GM18868 (cell line): ENCODE measurements at regions not wholly inside any gene's neighbourhood (a gene's known extent, or its start where the extent isn't known, plus 50 kb on each side); places are given as distances from the start of the nearest gene placed in this dataset.
"Not testable (repeated sequence)": the region's sequence is repeated elsewhere in the genome, so short reads cannot be mapped to it uniquely, and the experiment has no call there.

Experiments used
- ATAC-seq: cut with Tn5 transposase; IDR thresholded peaks from one replicate; pipeline ENCODE4 v1.9.1; 2021; ENCODE audit warnings: mild to moderate bottlenecking, moderate library complexity; ENCODE audit not compliant: unreplicated experiment

GRCh38 chr19:32063601-32064000, 281.8 kb upstream of the ZNF507 start:
- no peak for ATAC-seq

DNA sequence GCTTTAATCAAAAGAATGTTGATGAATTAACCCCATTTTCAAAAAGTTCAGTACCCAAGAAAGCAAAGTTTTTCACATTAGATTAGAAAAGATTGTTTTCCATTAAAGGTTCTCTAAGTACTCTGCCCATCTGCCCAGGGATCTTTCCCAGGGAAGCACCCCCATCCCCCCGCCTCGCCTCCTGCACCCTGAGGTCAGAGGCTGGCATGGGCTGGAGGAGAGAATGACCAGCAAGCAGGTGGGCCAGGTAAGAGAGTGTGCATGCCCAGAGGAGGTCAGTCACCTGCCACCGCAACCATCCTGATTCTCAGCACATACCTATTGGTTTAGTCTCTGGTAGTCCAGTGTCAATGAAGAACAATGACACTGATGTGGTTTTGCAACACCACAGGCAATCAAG, 279.4 kb upstream of the ZNF507 start:
- ATAC-seq = no peak

DNA sequence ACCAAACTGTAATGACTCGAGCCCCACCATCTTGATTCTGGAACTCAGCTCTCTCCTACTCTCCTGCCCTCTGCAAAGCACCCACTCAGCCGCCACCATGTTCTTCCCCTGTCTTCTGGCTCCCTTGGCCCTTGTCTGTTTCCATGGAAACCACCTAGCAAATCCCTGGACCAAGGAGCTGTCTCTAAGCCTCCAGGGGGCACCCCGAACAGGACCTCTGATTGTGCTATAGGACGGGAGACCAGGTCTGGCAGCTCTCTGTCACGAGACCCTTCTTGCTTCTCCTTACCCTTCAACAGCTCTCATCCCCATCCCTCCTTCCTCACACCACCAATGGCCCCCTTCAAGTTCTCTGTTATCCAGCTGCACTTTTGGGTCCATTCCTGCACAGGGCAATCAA, 277.7 kb upstream of the ZNF507 start:
- no peak for ATAC-seq

- ATAC-seq = no peak
Measured at GRCh38 chr19:32068793-32069192, 276.6 kb upstream of the ZNF507 start.

GRCh38 chr19:32070101-32070500, 275.3 kb upstream of the ZNF507 start:
- ATAC-seq = no peak

GRCh38 chr19:32082028-32082427, 263.4 kb upstream of the ZNF507 start:
- ATAC-seq = no peak

DNA sequence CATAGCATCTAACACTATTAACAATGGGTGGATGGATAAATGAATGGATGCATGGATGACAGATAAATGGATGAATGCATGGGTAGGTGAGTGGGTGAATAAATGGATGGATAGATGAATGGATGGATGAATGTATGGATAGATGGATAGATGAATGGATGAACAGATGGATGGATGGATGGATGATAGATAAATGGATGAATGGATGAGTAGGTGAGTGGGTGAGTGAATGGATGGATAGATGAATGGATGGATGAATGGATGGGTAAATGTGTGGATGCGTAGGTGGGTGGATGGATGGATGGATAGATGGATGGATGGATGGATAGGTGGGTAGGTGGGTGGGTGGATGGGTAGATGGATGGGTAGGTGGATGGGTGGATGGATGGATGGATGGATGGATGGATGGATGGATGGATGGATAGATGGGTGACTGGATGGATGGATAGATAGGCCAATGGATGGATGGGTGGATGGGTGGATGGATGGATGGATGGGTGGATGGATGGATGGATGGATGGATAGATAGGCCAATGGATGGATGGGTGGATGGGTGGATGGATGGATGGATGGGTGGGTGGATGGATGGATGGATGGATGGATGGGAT, 260.6 kb upstream of the ZNF507 start:
- ATAC-seq = not testable (repeated sequence)

DNA sequence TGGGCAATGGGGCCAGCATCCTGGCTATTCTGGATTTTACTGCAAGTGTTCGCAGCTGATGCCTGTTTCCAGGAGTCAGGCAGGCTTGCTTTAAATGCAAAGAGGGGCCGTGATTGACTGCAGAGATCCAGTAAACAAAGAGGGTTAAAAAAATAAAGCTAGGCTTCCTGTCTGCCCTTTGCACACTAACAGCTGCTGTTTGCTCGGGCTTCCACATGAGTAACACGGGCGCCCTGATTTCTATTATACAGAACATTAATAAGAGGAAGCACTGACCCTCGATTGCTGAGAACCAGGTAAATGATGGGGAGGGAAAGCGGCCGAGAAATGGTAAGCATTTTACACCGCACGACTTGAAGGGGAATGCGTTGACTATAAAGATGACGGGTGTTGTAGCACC, 254.2 kb upstream of the ZNF507 start:
- ATAC-seq = no peak

DNA sequence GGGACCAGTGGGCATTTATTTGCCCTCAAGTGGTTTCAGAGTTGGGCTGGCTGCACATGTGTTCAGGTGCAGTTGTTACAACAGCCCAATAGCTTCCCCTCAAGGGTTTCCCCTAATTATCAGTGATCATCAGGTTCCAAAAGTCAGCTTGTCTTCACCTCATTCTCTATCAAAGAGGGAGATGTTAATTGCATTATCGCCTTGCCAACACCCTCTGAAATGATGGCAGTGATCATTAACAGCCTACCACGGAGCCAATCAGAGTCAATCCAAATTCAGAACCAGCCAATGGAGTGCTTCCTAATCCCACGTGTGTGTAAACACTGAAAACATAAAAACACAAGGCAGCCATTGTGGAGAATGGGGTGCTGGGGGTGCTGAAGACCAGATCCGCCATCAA, 248.4 kb upstream of the ZNF507 start:
- ATAC-seq = no peak

DNA sequence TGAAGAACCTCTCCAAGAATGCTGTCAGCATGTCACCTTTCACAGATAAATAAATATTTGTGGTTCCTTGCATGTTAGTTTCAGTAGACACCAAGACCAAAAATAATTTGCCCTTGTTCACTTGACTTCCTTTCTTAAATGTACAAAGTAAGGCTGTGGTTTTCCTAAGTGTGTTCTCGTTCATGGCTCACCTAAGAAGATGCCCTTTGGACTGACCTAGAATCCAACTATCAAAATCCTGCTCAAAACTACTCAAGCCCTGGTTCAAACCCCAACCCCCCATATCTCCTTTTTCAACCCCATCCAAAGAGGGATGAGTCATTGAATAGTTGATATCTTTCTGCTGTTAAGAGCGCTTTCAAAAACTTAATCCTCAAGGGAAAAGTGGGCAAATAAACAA, 247.8 kb upstream of the ZNF507 start:
- no peak for ATAC-seq

DNA sequence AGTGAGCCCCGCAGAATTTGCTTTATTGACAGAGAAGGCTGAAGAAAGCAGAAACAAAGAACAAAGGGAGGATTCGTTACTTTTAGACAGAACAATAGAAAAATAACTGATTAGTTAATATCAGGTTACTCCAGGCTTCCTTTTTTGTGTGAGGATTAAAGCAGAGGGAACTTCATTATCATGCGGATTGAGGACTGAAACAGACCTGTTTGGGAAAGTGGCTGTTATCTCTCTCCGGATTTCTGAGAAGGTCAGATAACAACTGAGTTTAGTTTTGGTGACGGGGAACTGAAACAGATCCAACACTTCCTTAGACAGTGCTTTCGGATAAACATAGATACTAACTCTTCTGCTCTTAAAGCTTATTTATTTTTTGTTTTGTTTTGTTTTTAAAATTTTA, 246.4 kb upstream of the ZNF507 start:
- no peak for ATAC-seq

- ATAC-seq = no peak
Measured at GRCh38 chr19:32101206-32101605, 244.2 kb upstream of the ZNF507 start.

GRCh38 chr19:32103541-32103940, 241.9 kb upstream of the ZNF507 start:
- no peak for ATAC-seq

DNA sequence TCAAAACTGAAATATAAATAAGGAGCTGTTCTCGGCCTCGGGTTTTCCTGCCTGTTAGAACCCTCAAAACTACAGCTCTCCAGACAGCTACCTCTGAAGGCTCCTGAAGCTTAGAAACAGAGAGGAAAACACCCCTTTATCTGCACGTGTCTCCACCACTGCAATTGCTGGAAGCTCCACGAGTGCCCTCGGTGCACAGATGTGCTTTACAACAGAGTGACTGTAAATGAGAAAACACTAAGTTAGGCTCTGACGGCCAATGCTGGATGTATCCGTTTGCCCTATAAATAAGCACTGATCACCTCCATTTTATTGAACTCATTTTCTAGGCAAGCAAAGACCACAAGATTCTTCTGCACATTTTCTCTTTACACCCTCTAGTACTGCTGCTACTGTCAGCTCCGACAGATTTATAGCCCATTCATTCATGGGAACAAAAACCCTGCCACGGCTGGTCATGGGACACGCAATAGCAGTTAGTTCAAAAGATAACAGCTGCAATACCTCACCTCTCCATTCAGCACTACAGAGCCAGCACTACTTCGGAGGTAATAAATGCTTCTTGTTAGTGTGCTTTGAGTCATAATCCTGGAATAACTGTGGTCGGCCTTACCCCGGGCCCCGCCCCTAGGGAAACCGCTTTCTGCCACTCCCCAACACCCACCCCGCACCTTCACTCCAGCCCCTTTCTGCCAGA, 241.1 kb upstream of the ZNF507 start:
- no peak for ATAC-seq

DNA sequence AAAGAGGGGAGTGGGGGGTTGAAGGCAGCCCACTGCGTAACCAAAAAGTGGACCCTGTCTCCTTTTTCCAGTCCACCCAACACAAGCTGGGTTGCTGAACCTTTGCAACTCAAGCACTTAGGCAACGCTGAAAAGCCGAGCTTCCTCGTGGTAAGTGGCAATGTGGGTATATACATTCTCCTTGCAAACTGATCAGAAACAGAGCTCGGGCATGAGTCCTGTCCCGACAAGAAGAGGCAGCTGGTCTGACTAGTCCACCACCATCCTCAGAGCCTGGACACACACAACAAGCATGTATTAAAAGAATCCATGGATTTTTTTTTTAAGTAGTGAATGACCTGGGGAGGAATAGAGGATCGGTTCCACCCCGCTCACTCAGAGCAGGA, 240.6 kb upstream of the ZNF507 start:
- no peak for ATAC-seq

DNA sequence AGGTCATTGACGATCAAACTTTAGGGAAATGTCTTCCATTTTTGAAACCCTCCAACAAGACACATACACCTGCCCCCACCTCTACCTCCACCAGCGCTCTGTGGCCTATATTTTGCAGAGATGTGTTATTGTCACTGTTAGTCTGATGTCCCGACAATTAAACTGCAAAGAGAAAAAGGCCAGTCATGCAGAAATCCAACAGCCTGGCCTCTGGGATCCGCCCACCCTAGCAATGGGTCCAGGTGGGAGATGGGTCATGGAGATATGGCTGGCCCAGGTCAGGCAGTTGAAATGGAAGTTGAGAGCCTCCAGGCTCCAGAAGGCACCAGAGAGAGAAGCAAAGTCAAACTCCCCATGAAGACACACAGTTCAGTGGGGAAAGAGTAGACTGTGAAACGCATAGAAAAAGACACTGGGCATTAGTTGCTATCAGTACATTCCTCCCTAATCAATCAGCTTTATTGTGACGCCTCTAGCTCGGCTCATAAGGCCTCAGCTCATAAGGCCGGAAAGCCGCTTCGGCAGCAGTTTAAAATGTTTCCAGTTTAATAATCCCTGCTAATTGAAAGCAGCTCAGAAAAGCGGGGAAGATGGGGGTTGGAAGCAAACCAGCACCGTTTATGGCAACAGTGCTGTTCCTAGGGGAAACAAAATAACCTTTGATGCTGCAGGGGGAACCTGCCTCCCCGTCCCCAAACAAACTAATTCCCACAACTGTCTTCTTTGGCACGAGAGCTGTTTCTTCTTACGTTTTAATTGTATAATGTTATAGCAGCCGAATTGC, 239.7 kb upstream of the ZNF507 start:
- ATAC-seq = no peak

DNA sequence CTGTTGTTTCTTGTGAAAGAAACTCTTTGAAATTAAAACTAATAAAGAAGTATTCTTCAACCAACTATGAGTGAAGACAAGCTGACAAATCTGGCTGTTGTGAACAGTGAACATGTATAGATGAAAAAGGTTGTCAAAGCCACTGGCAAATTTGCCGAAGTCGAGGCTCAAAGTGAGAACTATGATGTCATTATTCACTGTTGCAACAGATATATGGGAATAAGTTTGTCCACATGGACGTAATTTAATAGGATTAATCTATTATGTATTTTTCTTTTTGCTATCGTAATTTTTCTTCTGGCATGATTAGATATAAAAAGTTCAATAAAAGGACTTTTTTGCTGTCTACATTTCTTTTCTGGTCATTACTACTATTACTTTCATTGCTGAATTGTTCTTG, 223.2 kb upstream of the ZNF507 start:
- no peak for ATAC-seq

- no peak for ATAC-seq
Measured at GRCh38 chr19:32123355-32123940, 222.0 kb upstream of the ZNF507 start.

DNA sequence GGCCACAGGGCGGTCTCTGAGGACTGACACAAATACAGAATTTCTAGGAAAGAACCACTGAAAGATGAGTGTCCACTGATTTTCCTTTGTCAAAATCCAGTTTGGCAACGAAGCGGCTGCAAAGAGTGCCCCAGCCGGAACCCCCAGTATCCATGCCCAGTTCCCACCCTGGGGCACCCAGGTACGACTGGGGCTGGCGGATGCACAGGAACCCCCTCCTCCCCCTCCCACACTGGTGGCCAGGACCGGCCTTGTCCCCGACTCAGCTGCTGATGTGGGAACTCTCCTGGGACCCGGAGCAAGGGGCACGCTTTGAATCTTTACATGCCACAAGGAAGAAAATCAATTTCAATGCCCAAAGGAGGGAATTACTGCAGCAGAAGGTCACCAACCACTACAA, 220.8 kb upstream of the ZNF507 start:
- ATAC-seq = no peak

DNA sequence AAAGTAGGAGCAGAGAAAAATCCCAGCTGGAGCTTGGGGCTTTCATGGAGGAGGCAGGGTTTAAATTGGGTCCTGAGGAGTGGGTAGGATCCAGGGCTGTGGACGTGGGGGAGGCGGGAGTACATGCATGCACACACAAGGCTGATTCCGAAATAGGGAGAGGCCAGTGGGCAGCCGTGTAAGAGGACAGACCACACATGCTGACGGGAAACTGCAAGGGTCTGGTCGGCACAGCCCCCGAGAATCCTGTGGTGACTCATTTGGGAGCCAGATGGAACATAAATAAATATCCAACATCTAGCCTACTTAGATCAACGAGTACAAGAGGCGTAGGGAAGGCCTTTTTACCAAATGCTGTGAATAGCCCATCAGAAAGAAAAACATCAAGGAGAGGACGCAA, 216.3 kb upstream of the ZNF507 start:
- ATAC-seq = no peak

DNA sequence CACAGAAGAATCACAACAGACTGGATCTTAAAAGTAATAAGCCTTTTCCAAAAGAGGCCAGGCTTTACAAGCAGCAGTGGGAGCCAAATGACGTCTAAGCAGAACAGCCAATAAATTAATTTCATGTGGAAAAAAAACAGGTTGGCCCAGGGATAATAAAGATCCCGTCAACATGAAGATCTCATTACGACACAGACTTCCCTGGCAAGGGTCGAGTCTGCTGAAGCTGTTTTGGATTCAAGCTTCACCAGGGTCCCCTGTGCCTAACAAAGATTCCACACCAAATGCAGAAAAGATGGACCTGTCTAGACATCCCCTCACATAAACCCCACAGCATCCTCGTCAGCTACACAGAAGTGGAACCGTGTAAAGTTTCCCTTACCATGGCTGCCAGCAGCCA, 215.1 kb upstream of the ZNF507 start:
- ATAC-seq = no peak

DNA sequence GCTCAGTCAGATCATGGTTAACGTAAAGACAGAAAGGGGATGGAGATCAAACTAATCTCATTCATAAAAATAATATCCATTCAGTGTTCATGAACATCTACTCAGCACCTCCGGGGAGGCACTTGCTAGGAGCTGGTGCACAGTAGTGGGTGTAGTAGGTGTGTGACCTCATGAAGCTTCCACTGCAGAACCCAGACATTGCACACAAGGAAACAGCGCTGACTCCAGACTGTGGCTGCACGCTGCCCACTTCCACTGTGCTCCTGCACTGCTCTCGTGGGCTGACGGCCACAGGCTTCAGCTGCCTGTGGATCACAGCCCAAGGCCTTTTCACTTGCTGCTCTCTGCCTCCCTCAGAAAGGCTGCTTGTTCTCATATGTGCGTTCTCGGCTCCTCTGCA, 214.4 kb upstream of the ZNF507 start:
- ATAC-seq = no peak
